Activated T-cell treated with anti-CD3 and anti-CD28 coated beads, Interleukin-2, amount 50 U/mL, for 72 hours (primary cell): ENCODE measurements at regions not wholly inside any gene's neighbourhood (a gene's known extent, or its start where the extent isn't known, plus 50 kb on each side); places are given as distances from the start of the nearest gene placed in this dataset.
A peak's percentile ranks its signal among the peaks of the same experiment; 100 is the strongest.

Source experiments
- ATAC-seq, 2 donors: fragments of 150-1000 bp; cut with Tn5 transposase; replicated peaks in 1 of 2; 2 replicates each; pipeline ENCODE4 v1.10.0; 2021; ENCODE audit warnings: moderate library complexity in 2 of 2, mild to moderate bottlenecking in 1 of 2
- DNase-seq, 2 donors: peaks; one replicate each; pipeline ENCODE4 v3.0.0; 2021 to 2022; ENCODE audit warnings: mixed read lengths in 1 of 2
- H3K27ac Mint-ChIP-seq: one replicate; pipeline ENCODE4 v1.8.0; 2022; ENCODE audit warnings: mild to moderate bottlenecking, moderate library complexity, mixed read lengths
- H3K27me3 Mint-ChIP-seq: one replicate; pipeline ENCODE4 v1.8.0; 2022; ENCODE audit warnings: low read depth, mixed read lengths
- H3K36me3 Mint-ChIP-seq, 2 donors: one replicate each; pipeline ENCODE4 v1.8.0; 2022; ENCODE audit warnings: mixed read lengths in 2 of 2, mild to moderate bottlenecking in 1 of 2; ENCODE audit not compliant: insufficient read depth in 2 of 2
- H3K4me1 Mint-ChIP-seq: one replicate; pipeline ENCODE4 v1.8.0; 2022; ENCODE audit warnings: low read depth, mixed read lengths
- H3K4me3 Mint-ChIP-seq, 2 donors: one replicate each; pipeline ENCODE4 v1.8.0; 2022; ENCODE audit warnings: mild to moderate bottlenecking in 2 of 2, mixed read lengths in 2 of 2, moderate library complexity in 2 of 2
- H3K9me3 Mint-ChIP-seq, 2 donors: one replicate each; pipeline ENCODE4 v1.8.0; 2022; ENCODE audit warnings: mixed read lengths in 2 of 2

DNA sequence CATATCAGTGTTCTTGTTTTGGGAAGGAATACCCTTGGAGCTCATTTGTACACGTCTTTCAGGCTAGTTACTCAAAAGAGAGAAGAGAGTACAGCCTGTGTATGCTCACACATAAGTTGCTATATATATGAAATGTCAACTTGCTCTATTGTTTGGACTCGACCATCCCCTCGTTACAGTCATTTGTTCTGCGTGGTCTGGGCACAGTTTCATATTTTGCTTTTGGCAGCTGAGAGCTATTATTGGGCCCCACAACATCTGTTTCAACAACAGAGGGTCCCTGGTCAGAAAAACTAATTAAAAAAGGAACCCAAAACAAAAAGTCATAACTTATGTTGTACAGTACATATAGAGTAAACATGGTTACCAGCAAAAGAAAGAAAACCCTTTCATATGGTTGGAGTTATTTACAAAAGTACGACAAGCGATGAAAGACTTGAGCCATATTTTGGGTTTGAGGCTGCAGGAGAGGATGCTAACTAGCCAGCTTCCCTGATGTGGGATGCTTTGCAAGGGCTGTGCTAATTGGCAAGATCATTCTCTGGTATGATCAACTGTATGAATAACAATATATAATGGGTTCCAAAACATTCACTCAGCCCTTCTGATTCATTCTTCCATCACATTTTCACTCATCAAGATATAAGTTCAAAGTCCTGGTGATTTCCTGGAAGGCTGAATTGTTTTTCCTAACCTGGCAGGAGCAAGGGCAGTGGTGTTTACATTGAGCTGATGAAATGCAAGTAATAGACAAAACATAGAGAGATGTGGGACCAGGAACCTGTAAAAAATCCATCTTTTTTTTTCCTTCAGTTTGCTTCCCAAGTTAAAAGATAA lies 137.9 kb downstream of the RPS12 start:
- no peak for ATAC-seq
- Mint-ChIP-seq H3K4me1 (no peaks in the 10 kb centered on the region), H3K36me3 (no peaks in the 10 kb centered on the region), H3K27ac (no peak overlapping the region), H3K9me3 (no peaks in the 10 kb centered on the region), H3K27me3 (peaks cover 51% of the 10 kb centered on the region), H3K4me3 (no peak overlapping the region)
- no peak for DNase-seq

GRCh38 chr6:132952986-132953385 lies 138.6 kb downstream of the RPS12 start:
- ATAC-seq, result no peak
- Mint-ChIP-seq H3K4me1 (no peaks in the 10 kb centered on the region), H3K36me3 (no peaks in the 10 kb centered on the region), H3K27ac (no peak overlapping the region), H3K27me3 (peaks cover 52% of the 10 kb centered on the region), H3K9me3 (no peaks in the 10 kb centered on the region), H3K4me3 (no peak overlapping the region)
- DNase-seq, result no peak

DNA sequence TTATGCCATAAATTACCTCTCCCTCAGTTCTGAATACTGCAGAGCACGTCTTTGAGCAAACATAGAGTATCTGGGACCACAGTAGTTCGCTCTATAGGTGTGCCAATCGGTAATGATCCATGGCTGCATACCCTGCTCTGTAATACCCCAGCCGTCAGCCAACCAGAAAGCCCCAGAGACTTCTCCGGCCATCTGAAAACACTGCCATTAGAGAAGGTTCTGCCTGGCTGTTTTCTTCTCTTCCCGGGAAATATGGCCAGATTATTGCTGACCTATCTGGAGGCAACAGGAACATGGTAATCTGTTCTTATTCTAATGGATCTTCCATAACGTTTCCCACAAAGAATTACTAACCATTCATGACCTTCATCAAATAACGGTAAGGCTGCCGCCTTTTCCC lies 139.9 kb downstream of the RPS12 start:
- ATAC-seq, result no peak
- H3K36me3 Mint-ChIP-seq, result no peaks in the 10 kb centered on the region
- H3K9me3 Mint-ChIP-seq, result no peaks in the 10 kb centered on the region
- H3K27me3 Mint-ChIP-seq, result peaks cover 59% of the 10 kb centered on the region
- no peaks in the 10 kb centered on the region for H3K4me1 Mint-ChIP-seq
- DNase-seq, result no peak
- no peak overlapping the region for H3K27ac Mint-ChIP-seq
- no peak overlapping the region for H3K4me3 Mint-ChIP-seq

- no peaks in the 10 kb centered on the region for H3K9me3 Mint-ChIP-seq
- H3K4me1 Mint-ChIP-seq, result no peaks in the 10 kb centered on the region
- ATAC-seq, result peak in 1 of 2 donors; percentile 30
- no peak overlapping the region for H3K4me3 Mint-ChIP-seq
- no peak overlapping the region for H3K27ac Mint-ChIP-seq
- H3K36me3 Mint-ChIP-seq, result no peaks in the 10 kb centered on the region
- H3K27me3 Mint-ChIP-seq, result peaks cover 61% of the 10 kb centered on the region
- no peak for DNase-seq
These were observed 140.6 kb downstream of the RPS12 start for GRCh38 chr6:132954936-132955335.

DNA sequence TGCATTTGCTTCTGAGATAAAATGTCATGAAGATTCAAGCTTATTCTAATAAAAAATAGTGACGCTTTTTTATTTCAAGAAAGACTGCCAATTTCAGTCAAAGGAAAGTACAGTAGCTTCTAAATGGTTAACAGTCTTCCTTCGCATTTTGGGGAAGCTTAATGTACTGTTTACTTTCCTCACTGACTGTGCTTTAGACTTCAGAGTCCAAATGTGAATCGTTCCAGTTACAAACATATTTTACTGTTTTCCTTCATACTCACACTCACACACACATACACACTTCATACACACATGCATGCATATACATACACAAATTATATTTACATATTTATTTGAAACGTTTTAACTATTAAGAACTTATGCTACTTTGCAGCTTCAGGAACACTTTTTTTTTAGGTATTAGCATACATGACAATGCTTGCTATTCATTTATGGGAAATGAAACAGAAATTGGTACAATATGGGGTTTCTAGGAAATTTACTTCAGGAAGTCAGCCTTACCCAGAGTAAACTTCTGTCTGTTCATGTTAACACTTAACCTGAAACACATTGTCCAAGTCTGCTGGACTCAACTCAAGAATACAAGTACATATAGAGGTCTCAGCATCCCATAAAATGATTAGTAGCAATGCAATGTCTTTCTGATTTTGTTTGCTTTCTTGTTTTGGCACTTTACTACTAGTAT lies 145.4 kb downstream of the RPS12 start:
- Mint-ChIP-seq H3K27me3 (peaks cover 70% of the 10 kb centered on the region), H3K4me3 (no peak overlapping the region), H3K36me3 (no peaks in the 10 kb centered on the region), H3K4me1 (peaks cover 4% of the 10 kb centered on the region), H3K9me3 (no peaks in the 10 kb centered on the region), H3K27ac (no peak overlapping the region)
- ATAC-seq (no peak), DNase-seq (no peak)

DNA sequence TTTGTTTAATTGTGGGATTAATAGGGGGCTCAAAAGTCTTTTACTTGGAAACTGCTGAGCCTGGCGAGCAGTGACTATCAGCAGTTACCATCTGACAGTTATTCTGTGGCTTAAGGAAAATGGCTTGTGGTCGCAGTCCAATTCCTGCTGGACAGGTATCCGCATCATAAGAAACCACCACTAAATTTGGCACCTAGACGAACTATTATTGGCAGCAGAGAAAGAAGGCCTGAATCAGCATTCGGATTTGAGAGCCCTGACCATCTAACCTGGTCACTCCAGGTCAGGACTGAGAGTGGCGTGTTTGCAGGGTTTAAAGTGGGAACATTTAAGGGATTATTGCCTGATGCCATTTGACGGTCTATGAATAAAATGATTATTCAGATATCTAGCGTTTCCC lies 146.4 kb downstream of the RPS12 start:
- Mint-ChIP-seq H3K4me1 (peaks cover 8% of the 10 kb centered on the region), H3K36me3 (no peaks in the 10 kb centered on the region), H3K9me3 (no peaks in the 10 kb centered on the region), H3K4me3 (no peak overlapping the region), H3K27ac (no peak overlapping the region), H3K27me3 (peaks cover 64% of the 10 kb centered on the region)
- no peak for ATAC-seq
- DNase-seq, result no peak

DNA sequence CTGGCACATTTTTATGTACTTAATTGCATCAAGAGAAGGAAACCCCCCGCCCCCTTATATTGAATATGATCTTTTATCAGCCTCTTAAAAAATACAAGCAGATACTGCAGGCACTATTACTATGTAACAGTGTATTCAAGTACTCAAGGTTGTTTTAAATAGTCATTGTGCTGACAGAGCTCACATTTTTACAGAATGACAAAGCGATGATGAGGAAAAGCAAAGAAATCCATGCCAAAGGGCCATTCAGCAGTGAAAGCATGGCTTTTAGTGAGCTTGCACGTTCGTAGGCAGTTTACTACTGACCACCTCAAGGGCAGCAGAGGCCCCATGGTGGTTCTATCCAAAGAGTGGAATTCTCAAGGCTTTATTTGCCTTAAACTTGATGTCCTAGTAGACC lies 146.8 kb downstream of the RPS12 start:
- Mint-ChIP-seq H3K4me1 (peaks cover 8% of the 10 kb centered on the region), H3K36me3 (no peaks in the 10 kb centered on the region), H3K4me3 (no peak overlapping the region), H3K27ac (no peak overlapping the region), H3K9me3 (no peaks in the 10 kb centered on the region), H3K27me3 (peaks cover 64% of the 10 kb centered on the region)
- DNase-seq (no peak), ATAC-seq (no peak)

GRCh38 chr6:132961610-132962009 lies 147.2 kb downstream of the RPS12 start:
- ATAC-seq, result no peak
- peaks cover 8% of the 10 kb centered on the region for H3K4me1 Mint-ChIP-seq
- no peak overlapping the region for H3K4me3 Mint-ChIP-seq
- H3K27me3 Mint-ChIP-seq, result peaks cover 62% of the 10 kb centered on the region
- DNase-seq, result peak in 1 of 2 donors; percentile 3
- no peak overlapping the region for H3K27ac Mint-ChIP-seq
- H3K36me3 Mint-ChIP-seq, result no peaks in the 10 kb centered on the region
- H3K9me3 Mint-ChIP-seq, result no peaks in the 10 kb centered on the region

- DNase-seq (peak; percentile 58 to 63), ATAC-seq (peak; percentile 61 to 68)
- Mint-ChIP-seq H3K36me3 (no peaks in the 10 kb centered on the region), H3K27me3 (peaks cover 49% of the 10 kb centered on the region), H3K4me1 (peaks cover 8% of the 10 kb centered on the region), H3K27ac (no peak overlapping the region), H3K9me3 (no peaks in the 10 kb centered on the region), H3K4me3 (no peak overlapping the region)
These were observed 148.8 kb downstream of the RPS12 start for GRCh38 chr6:132962936-132963868.

DNA sequence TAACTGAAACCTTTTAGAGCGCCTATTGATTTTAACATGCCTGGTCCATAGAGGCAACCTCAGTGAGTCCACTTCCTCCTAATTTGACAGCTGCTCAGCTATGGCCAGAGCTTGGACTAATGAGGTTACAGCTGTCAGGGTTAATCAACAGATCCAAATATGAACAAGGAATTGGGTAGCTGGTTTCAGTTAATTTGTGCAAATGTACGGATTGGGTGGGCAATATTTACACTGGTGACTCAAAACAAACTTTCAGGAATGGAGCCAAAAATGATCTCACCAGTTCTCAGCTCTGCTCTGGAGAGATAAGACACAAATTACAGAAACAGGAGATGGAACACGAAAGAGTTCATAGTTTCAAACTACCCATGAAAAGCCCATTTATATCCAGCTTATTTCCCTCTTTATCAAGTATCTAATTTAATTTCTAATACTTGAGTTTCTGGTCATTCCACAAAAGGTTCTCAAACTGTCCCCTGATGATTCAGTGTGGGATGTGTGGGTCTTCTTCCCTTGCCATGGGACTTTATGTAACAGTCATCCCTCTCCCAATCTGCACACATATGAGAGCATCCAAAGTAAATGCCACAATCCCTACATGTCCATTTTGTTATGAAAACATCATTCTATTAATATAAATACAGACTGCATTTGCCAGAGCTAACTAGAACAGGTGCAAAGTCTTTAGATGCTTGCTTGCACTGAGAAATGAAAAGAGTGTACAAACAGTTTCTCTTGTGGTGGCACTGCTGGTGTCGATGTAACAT lies 149.9 kb downstream of the RPS12 start:
- Mint-ChIP-seq H3K4me1 (peaks cover 8% of the 10 kb centered on the region), H3K4me3 (no peak overlapping the region), H3K36me3 (no peaks in the 10 kb centered on the region), H3K9me3 (no peaks in the 10 kb centered on the region), H3K27ac (no peak overlapping the region), H3K27me3 (peaks cover 38% of the 10 kb centered on the region)
- ATAC-seq (no peak), DNase-seq (no peak)

- peaks cover 36% of the 10 kb centered on the region for H3K27me3 Mint-ChIP-seq
- DNase-seq, result no peak
- no peak overlapping the region for H3K4me3 Mint-ChIP-seq
- H3K27ac Mint-ChIP-seq, result no peak overlapping the region
- no peak for ATAC-seq
- H3K9me3 Mint-ChIP-seq, result no peaks in the 10 kb centered on the region
- no peaks in the 10 kb centered on the region for H3K36me3 Mint-ChIP-seq
- peaks cover 8% of the 10 kb centered on the region for H3K4me1 Mint-ChIP-seq
These were observed 150.6 kb downstream of the RPS12 start for GRCh38 chr6:132964868-132965382.

DNA sequence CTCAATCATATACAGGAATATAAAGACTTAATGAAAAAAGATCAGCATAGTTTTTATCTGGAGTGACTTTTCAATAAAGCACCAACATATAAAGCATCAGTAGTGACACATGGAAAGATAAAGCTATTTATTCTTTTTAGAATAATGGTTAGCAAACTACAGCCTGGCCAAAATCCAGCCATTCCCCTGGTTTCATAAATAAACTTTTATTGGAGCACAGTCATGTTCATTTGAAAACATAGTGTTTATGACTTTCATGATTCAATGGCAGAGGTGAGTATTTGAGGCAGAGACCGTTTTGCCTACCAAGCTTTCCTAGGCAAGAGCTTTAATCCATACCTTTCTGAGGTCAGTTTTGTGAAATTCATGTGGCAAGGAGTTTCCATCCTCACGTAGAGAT lies 153.5 kb downstream of the RPS12 start:
- H3K4me1 Mint-ChIP-seq, result peaks cover 8% of the 10 kb centered on the region
- DNase-seq (no peak), ATAC-seq (no peak)
- no peaks in the 10 kb centered on the region for H3K9me3 Mint-ChIP-seq
- no peak overlapping the region for H3K27ac Mint-ChIP-seq
- no peaks in the 10 kb centered on the region for H3K36me3 Mint-ChIP-seq
- no peak overlapping the region for H3K4me3 Mint-ChIP-seq
- peaks cover 17% of the 10 kb centered on the region for H3K27me3 Mint-ChIP-seq
